ENCODE measurements at regions not wholly inside any gene's neighbourhood (a gene's known extent, or its start where the extent isn't known, plus 50 kb on each side); places are given as distances from the start of the nearest gene placed in this dataset.

- Histone ChIP-seq H3K27ac (replicated peaks; ENCODE audit: low read length) (no peak overlapping the region), H3K14ac (ENCODE audit: low read length) (no peak overlapping the region), H3K79me1 (ENCODE audit: low read depth, low read length) (no peaks in the 10 kb centered on the region), H3K18ac (ENCODE audit: low read length) (no peak overlapping the region), H3K9me3 (replicated peaks in 1 of 2; ENCODE audit: control insufficient read depth in 2 of 2, insufficient read depth in 1 of 2, low read depth in 1 of 2, low read length in 2 of 2) (no peaks in the 10 kb centered on the region), H3K23ac (ENCODE audit: low read depth, low read length, poor library complexity) (no peak overlapping the region), H3K4ac (ENCODE audit: low read length) (no peak overlapping the region), H2BK15ac (ENCODE audit: low read length) (no peak overlapping the region), H2AFZ (ENCODE audit: low read length) (no peak overlapping the region), H4K8ac (ENCODE audit: low read depth, low read length) (no peak overlapping the region), H3K9ac (ENCODE audit: low read depth, low read length, poor library complexity) (no peak overlapping the region), H3K36me3 (replicated peaks in 1 of 2; ENCODE audit: control insufficient read depth in 2 of 2, insufficient read depth in 2 of 2, low read length in 2 of 2) (no peaks in the 10 kb centered on the region), H2BK120ac (ENCODE audit: low read depth, low read length) (no peak overlapping the region), H2BK12ac (ENCODE audit: low read length) (no peak overlapping the region), H3K4me3 (ENCODE audit: low read length in 2 of 2) (no peak overlapping the region), H4K91ac (ENCODE audit: low read depth, low read length, poor library complexity) (no peak overlapping the region), H2BK5ac (ENCODE audit: low read length) (no peak overlapping the region), H2AK5ac (ENCODE audit: low read depth, low read length) (no peak overlapping the region), H3K4me1 (ENCODE audit: control insufficient read depth in 2 of 2, insufficient read depth in 1 of 2, low read depth in 1 of 2, low read length in 2 of 2) (peaks cover 0 to 2% of the 10 kb centered on the region in 2 donors), H3K27me3 (ENCODE audit: control insufficient read depth in 3 of 3, insufficient read depth in 3 of 3, low read depth in 1 of 3, low read length in 3 of 3) (no peaks in the 10 kb centered on the region), H3K4me2 (ENCODE audit: insufficient read depth, low read length, poor library complexity, severe bottlenecking) (no peak overlapping the region)
- WGBS, 2 donors (ENCODE audit: extremely low coverage in 2 of 2, insufficient read length in 2 of 2, insufficient replicate concordance in 1 of 2): no CpG with 5 or more reads among the region's 3 CpGs
- DNase-seq (ENCODE audit: low spot score): no peak
Observed at GRCh38 chr10:88207121-88207546, 343.7 kb downstream of the PTEN start.

- Histone ChIP-seq H2AK5ac (ENCODE audit: low read depth, low read length) (no peak overlapping the region), H2BK15ac (ENCODE audit: low read length) (no peak overlapping the region), H3K4me2 (ENCODE audit: insufficient read depth, low read length, poor library complexity, severe bottlenecking) (no peak overlapping the region), H3K14ac (ENCODE audit: low read length) (no peak overlapping the region), H4K8ac (ENCODE audit: low read depth, low read length) (no peak overlapping the region), H4K91ac (ENCODE audit: low read depth, low read length, poor library complexity) (no peak overlapping the region), H3K27me3 (ENCODE audit: control insufficient read depth in 3 of 3, insufficient read depth in 3 of 3, low read depth in 1 of 3, low read length in 3 of 3) (no peaks in the 10 kb centered on the region), H2BK120ac (ENCODE audit: low read depth, low read length) (no peak overlapping the region), H3K18ac (ENCODE audit: low read length) (no peak overlapping the region), H3K27ac (replicated peaks; ENCODE audit: low read length) (no peak overlapping the region), H2BK12ac (ENCODE audit: low read length) (no peak overlapping the region), H3K4ac (ENCODE audit: low read length) (no peak overlapping the region), H2AFZ (ENCODE audit: low read length) (no peak overlapping the region), H3K23ac (ENCODE audit: low read depth, low read length, poor library complexity) (no peak overlapping the region), H2BK5ac (ENCODE audit: low read length) (no peak overlapping the region), H3K36me3 (replicated peaks in 1 of 2; ENCODE audit: control insufficient read depth in 2 of 2, insufficient read depth in 2 of 2, low read length in 2 of 2) (no peaks in the 10 kb centered on the region), H3K4me1 (ENCODE audit: control insufficient read depth in 2 of 2, insufficient read depth in 1 of 2, low read depth in 1 of 2, low read length in 2 of 2) (peaks cover 0 to 2% of the 10 kb centered on the region in 2 donors), H3K79me1 (ENCODE audit: low read depth, low read length) (no peaks in the 10 kb centered on the region), H3K9me3 (replicated peaks in 1 of 2; ENCODE audit: control insufficient read depth in 2 of 2, insufficient read depth in 1 of 2, low read depth in 1 of 2, low read length in 2 of 2) (no peaks in the 10 kb centered on the region), H3K9ac (ENCODE audit: low read depth, low read length, poor library complexity) (no peak overlapping the region), H3K4me3 (ENCODE audit: low read length in 2 of 2) (no peak overlapping the region)
- no peak for DNase-seq (ENCODE audit: low spot score)
- WGBS, 2 donors (ENCODE audit: extremely low coverage in 2 of 2, insufficient read length in 2 of 2, insufficient replicate concordance in 1 of 2): no CpG with 5 or more reads among the region's 4 CpGs
Observed at GRCh38 chr10:88209231-88209630, 345.8 kb downstream of the PTEN start.

- Histone ChIP-seq H2AK5ac (ENCODE audit: low read depth, low read length) (no peak overlapping the region), H2BK5ac (ENCODE audit: low read length) (no peak overlapping the region), H2BK12ac (ENCODE audit: low read length) (no peak overlapping the region), H3K4me1 (ENCODE audit: control insufficient read depth in 2 of 2, insufficient read depth in 1 of 2, low read depth in 1 of 2, low read length in 2 of 2) (no peaks in the 10 kb centered on the region), H3K27ac (replicated peaks; ENCODE audit: low read length) (no peak overlapping the region), H3K36me3 (replicated peaks in 1 of 2; ENCODE audit: control insufficient read depth in 2 of 2, insufficient read depth in 2 of 2, low read length in 2 of 2) (no peaks in the 10 kb centered on the region), H3K4me2 (ENCODE audit: insufficient read depth, low read length, poor library complexity, severe bottlenecking) (no peak overlapping the region), H2BK120ac (ENCODE audit: low read depth, low read length) (no peak overlapping the region), H3K23ac (ENCODE audit: low read depth, low read length, poor library complexity) (no peak overlapping the region), H3K14ac (ENCODE audit: low read length) (no peak overlapping the region), H4K91ac (ENCODE audit: low read depth, low read length, poor library complexity) (no peak overlapping the region), H3K27me3 (ENCODE audit: control insufficient read depth in 3 of 3, insufficient read depth in 3 of 3, low read depth in 1 of 3, low read length in 3 of 3) (no peaks in the 10 kb centered on the region), H2BK15ac (ENCODE audit: low read length) (no peak overlapping the region), H3K9me3 (replicated peaks in 1 of 2; ENCODE audit: control insufficient read depth in 2 of 2, insufficient read depth in 1 of 2, low read depth in 1 of 2, low read length in 2 of 2) (no peaks in the 10 kb centered on the region), H3K9ac (ENCODE audit: low read depth, low read length, poor library complexity) (no peak overlapping the region), H3K18ac (ENCODE audit: low read length) (no peak overlapping the region), H3K4me3 (ENCODE audit: low read length in 2 of 2) (no peak overlapping the region), H3K4ac (ENCODE audit: low read length) (no peak overlapping the region), H2AFZ (ENCODE audit: low read length) (peak overlapping the region; percentile 8), H3K79me1 (ENCODE audit: low read depth, low read length) (no peaks in the 10 kb centered on the region), H4K8ac (ENCODE audit: low read depth, low read length) (no peak overlapping the region)
- DNase-seq (ENCODE audit: low spot score): no peak
- no CpG with 5 or more reads among the region's 5 CpGs for WGBS, 2 donors (ENCODE audit: extremely low coverage in 2 of 2, insufficient read length in 2 of 2, insufficient replicate concordance in 1 of 2)
Observed at GRCh38 chr10:88209837-88210561, 346.6 kb downstream of the PTEN start.

GRCh38 chr10:88211230-88211629 lies 347.8 kb downstream of the PTEN start:
- Histone ChIP-seq H2BK15ac (ENCODE audit: low read length) (no peak overlapping the region), H3K27ac (replicated peaks; ENCODE audit: low read length) (no peak overlapping the region), H3K18ac (ENCODE audit: low read length) (no peak overlapping the region), H3K4me3 (ENCODE audit: low read length in 2 of 2) (no peak overlapping the region), H3K14ac (ENCODE audit: low read length) (no peak overlapping the region), H3K9ac (ENCODE audit: low read depth, low read length, poor library complexity) (no peak overlapping the region), H4K91ac (ENCODE audit: low read depth, low read length, poor library complexity) (no peak overlapping the region), H2BK12ac (ENCODE audit: low read length) (no peak overlapping the region), H3K36me3 (replicated peaks in 1 of 2; ENCODE audit: control insufficient read depth in 2 of 2, insufficient read depth in 2 of 2, low read length in 2 of 2) (no peaks in the 10 kb centered on the region), H3K4me2 (ENCODE audit: insufficient read depth, low read length, poor library complexity, severe bottlenecking) (no peak overlapping the region), H3K9me3 (replicated peaks in 1 of 2; ENCODE audit: control insufficient read depth in 2 of 2, insufficient read depth in 1 of 2, low read depth in 1 of 2, low read length in 2 of 2) (no peaks in the 10 kb centered on the region), H3K79me1 (ENCODE audit: low read depth, low read length) (no peaks in the 10 kb centered on the region), H3K27me3 (ENCODE audit: control insufficient read depth in 3 of 3, insufficient read depth in 3 of 3, low read depth in 1 of 3, low read length in 3 of 3) (no peaks in the 10 kb centered on the region), H3K4ac (ENCODE audit: low read length) (no peak overlapping the region), H2AK5ac (ENCODE audit: low read depth, low read length) (no peak overlapping the region), H2BK120ac (ENCODE audit: low read depth, low read length) (no peak overlapping the region), H3K4me1 (ENCODE audit: control insufficient read depth in 2 of 2, insufficient read depth in 1 of 2, low read depth in 1 of 2, low read length in 2 of 2) (no peaks in the 10 kb centered on the region), H2AFZ (ENCODE audit: low read length) (no peak overlapping the region), H4K8ac (ENCODE audit: low read depth, low read length) (no peak overlapping the region), H2BK5ac (ENCODE audit: low read length) (no peak overlapping the region), H3K23ac (ENCODE audit: low read depth, low read length, poor library complexity) (no peak overlapping the region)
- no CpG with 5 or more reads among the region's 1 CpG for WGBS, 2 donors (ENCODE audit: extremely low coverage in 2 of 2, insufficient read length in 2 of 2, insufficient replicate concordance in 1 of 2)
- no peak for DNase-seq (ENCODE audit: low spot score)
